ENCODE measurements at regions not wholly inside any gene's neighbourhood (a gene's known extent, or its start where the extent isn't known, plus 50 kb on each side); places are given as distances from the start of the nearest gene placed in this dataset.

GRCh38 chr13:84497613-84498012 lies 615.3 kb upstream of the SLITRK1 start:
- no peak for DNase-seq

- no peak for DNase-seq
Observed at GRCh38 chr13:84491952-84492351, 609.7 kb upstream of the SLITRK1 start.

GRCh38 chr13:84487752-84488151 lies 605.5 kb upstream of the SLITRK1 start:
- no peak for DNase-seq

- DNase-seq: no peak
Observed at GRCh38 chr13:84481958-84482357, 599.7 kb upstream of the SLITRK1 start.

GRCh38 chr13:84479656-84480055 lies 597.4 kb upstream of the SLITRK1 start:
- no peak for DNase-seq

GRCh38 chr13:84470528-84470927 lies 588.3 kb upstream of the SLITRK1 start:
- no peak for DNase-seq

GRCh38 chr13:84466461-84466860 lies 584.2 kb upstream of the SLITRK1 start:
- DNase-seq: no peak

- no peak for DNase-seq
Observed at GRCh38 chr13:84460989-84461388, 578.7 kb upstream of the SLITRK1 start.

- no peak for DNase-seq
Observed at GRCh38 chr13:84455143-84455905, 573.0 kb upstream of the SLITRK1 start.

- DNase-seq: no peak
Observed at GRCh38 chr13:84447640-84447978, 565.3 kb upstream of the SLITRK1 start.

GRCh38 chr13:84446972-84447639 lies 564.8 kb upstream of the SLITRK1 start:
- DNase-seq: no peak

- no peak for DNase-seq
Observed at GRCh38 chr13:84445776-84446175, 563.5 kb upstream of the SLITRK1 start.

GRCh38 chr13:84443463-84443862 lies 561.2 kb upstream of the SLITRK1 start:
- DNase-seq: no peak

GRCh38 chr13:84439108-84439507 lies 556.8 kb upstream of the SLITRK1 start:
- DNase-seq: no peak

- DNase-seq: no peak
Observed at GRCh38 chr13:84433024-84433423, 550.8 kb upstream of the SLITRK1 start.

GRCh38 chr13:84431646-84432045 lies 549.4 kb upstream of the SLITRK1 start:
- no peak for DNase-seq

- no peak for DNase-seq
Observed at GRCh38 chr13:84430446-84430845, 548.2 kb upstream of the SLITRK1 start.

- DNase-seq: no peak
Observed at GRCh38 chr13:84430015-84430414, 547.7 kb upstream of the SLITRK1 start.

GRCh38 chr13:84418041-84418440 lies 535.8 kb upstream of the SLITRK1 start:
- DNase-seq: no peak

- no peak for DNase-seq
Observed at GRCh38 chr13:84417416-84417815, 535.1 kb upstream of the SLITRK1 start.

- no peak for DNase-seq
Observed at GRCh38 chr13:84413016-84413415, 530.7 kb upstream of the SLITRK1 start.

GRCh38 chr13:84405286-84405685 lies 523.0 kb upstream of the SLITRK1 start:
- no peak for DNase-seq

GRCh38 chr13:84400706-84401105 lies 518.4 kb upstream of the SLITRK1 start:
- no peak for DNase-seq

- no peak for DNase-seq
Observed at GRCh38 chr13:84399320-84400085, 517.2 kb upstream of the SLITRK1 start.

All from activated naive CD4-positive, alpha-beta T cell treated with Interleukin-2 at 50 U/mL for 16 hours (primary cell).